Neural cell (in vitro differentiated cells): ENCODE measurements at regions not wholly inside any gene's neighbourhood (a gene's known extent, or its start where the extent isn't known, plus 50 kb on each side); places are given as distances from the start of the nearest gene placed in this dataset.

ENCODE experiments used
- H2AFZ ChIP-seq: fragments of 200-600, 300-800 bp; sonication (generic), shearing (Covaris generic); 2 replicates; pipeline ENCODE4 v1.6.0; 2014; ENCODE audit warnings: low read depth, mild to moderate bottlenecking, antibody characterized with exemption, low read length, moderate library complexity
- H3F3A ChIP-seq: fragments of 200-600 bp; shearing (Covaris generic); 2 replicates; pipeline ENCODE4 v1.6.1; 2016; ENCODE audit warnings: mild to moderate bottlenecking, moderate library complexity, mixed read lengths, antibody characterized with exemption, low read length; ENCODE audit not compliant: insufficient read depth, poor library complexity, severe bottlenecking
- H3K27ac ChIP-seq: fragments of 200-600, 300-800 bp; sonication (generic), shearing (Covaris generic); 2 replicates; pipeline ENCODE4 v1.5.1; 2014; ENCODE audit warnings: mild to moderate bottlenecking, low read length, moderate library complexity
- H3K27me3 ChIP-seq: fragments of 300-800, 200-600 bp; sonication (generic), shearing (Covaris generic); 2 replicates; pipeline ENCODE4 v1.6.0; 2014; ENCODE audit warnings: mild to moderate bottlenecking, low read depth, low read length, moderate library complexity; ENCODE audit not compliant: insufficient read depth
- H3K36me3 ChIP-seq: fragments of 300-800, 200-600 bp; sonication (generic), shearing (Covaris generic); 2 replicates; pipeline ENCODE4 v1.5.1; 2014; ENCODE audit warnings: mild to moderate bottlenecking, antibody characterized with exemption, low read length, moderate library complexity; ENCODE audit not compliant: insufficient read depth
- H3K4me2 ChIP-seq: fragments of 300-800, 200-600 bp; sonication (generic), shearing (Covaris generic); 2 replicates; pipeline ENCODE4 v1.6.0; 2014; ENCODE audit warnings: mild to moderate bottlenecking, low read length
- H3K4me3 ChIP-seq: fragments of 300-800, 200-600 bp; sonication (generic), shearing (Covaris generic); 2 replicates; pipeline ENCODE4 v1.5.1; 2014; ENCODE audit warnings: mild to moderate bottlenecking, low read length, moderate library complexity
- H3K79me2 ChIP-seq: fragments of 200-600 bp; shearing (Covaris generic); replicated peaks from 2 replicates; pipeline ENCODE4 v1.6.0; 2014; ENCODE audit warnings: mild to moderate bottlenecking, low read length, moderate library complexity; ENCODE audit not compliant: insufficient read depth
- H3K9ac ChIP-seq: fragments of 300-800, 200-600 bp; sonication (generic), shearing (Covaris generic); 2 replicates; pipeline ENCODE4 v1.6.1; 2016; ENCODE audit warnings: mild to moderate bottlenecking, low read length, mixed read lengths
- H3K9me2 ChIP-seq: fragments of 200-600 bp; shearing (Covaris generic); 2 replicates; pipeline ENCODE4 v1.6.1; 2016; ENCODE audit warnings: mild to moderate bottlenecking, low read length, mixed read lengths; ENCODE audit not compliant: insufficient read depth
- H3K9me3 ChIP-seq: fragments of 200-600, 300-800 bp; sonication (generic), shearing (Covaris generic); 2 replicates; pipeline ENCODE4 v1.6.1; 2016; ENCODE audit warnings: mild to moderate bottlenecking, mixed run types, low read length, moderate library complexity, mixed read lengths
- H4K20me1 ChIP-seq: fragments of 200-600 bp; shearing (Covaris generic); 2 replicates; pipeline ENCODE4 v1.6.1; 2016; ENCODE audit warnings: mild to moderate bottlenecking, mixed run types; ENCODE audit not compliant: insufficient read depth
- EP300 ChIP-seq: fragments of 450-650 bp; conservative IDR thresholded peaks from 2 replicates; pipeline ENCODE4 v1.6.1; 2014; ENCODE audit warnings: antibody characterized with exemption, mild to moderate bottlenecking, moderate library complexity; ENCODE audit not compliant: poor library complexity, severe bottlenecking
- EZH2 ChIP-seq: fragments of 200-600, 300-800 bp; shearing (Covaris generic), sonication (generic); IDR thresholded peaks from 2 replicates; pipeline ENCODE4 v1.6.1; 2014; ENCODE audit warnings: antibody characterized with exemption, low read length, borderline replicate concordance, mild to moderate bottlenecking; ENCODE audit not compliant: insufficient read depth, poor library complexity, severe bottlenecking
- MXI1 ChIP-seq: fragments of 450-650 bp; conservative IDR thresholded peaks from 2 replicates; pipeline ENCODE4 v1.6.1; 2014; ENCODE audit warnings: antibody characterized with exemption, mild to moderate bottlenecking; ENCODE audit not compliant: poor library complexity, severe bottlenecking
- POLR2AphosphoS5 ChIP-seq: IDR thresholded peaks from 2 replicates; pipeline ENCODE4 v1.6.1; 2012
- RAD21 ChIP-seq: fragments of 450-650 bp; conservative IDR thresholded peaks from 2 replicates; pipeline ENCODE4 v1.6.1; 2014; ENCODE audit warnings: antibody characterized with exemption, mild to moderate bottlenecking, moderate library complexity
- SMC3 ChIP-seq: fragments of 450-650 bp; conservative IDR thresholded peaks from 2 replicates; pipeline ENCODE4 v1.6.1; 2014; ENCODE audit warnings: antibody characterized with exemption, mild to moderate bottlenecking, moderate library complexity; ENCODE audit not compliant: poor library complexity
- TF ChIP-seq, protein P1 (sequence below): IDR thresholded peaks from 2 replicates; pipeline ENCODE4 v1.6.1; 2012; ENCODE audit warnings: borderline replicate concordance
- TF ChIP-seq, protein P2 (sequence below): fragments of 450-650 bp; IDR thresholded peaks from 2 replicates; pipeline ENCODE4 v1.5.1; 2014; ENCODE audit warnings: antibody characterized with exemption, mild to moderate bottlenecking, moderate library complexity; ENCODE audit not compliant: poor library complexity, severe bottlenecking

DNA sequence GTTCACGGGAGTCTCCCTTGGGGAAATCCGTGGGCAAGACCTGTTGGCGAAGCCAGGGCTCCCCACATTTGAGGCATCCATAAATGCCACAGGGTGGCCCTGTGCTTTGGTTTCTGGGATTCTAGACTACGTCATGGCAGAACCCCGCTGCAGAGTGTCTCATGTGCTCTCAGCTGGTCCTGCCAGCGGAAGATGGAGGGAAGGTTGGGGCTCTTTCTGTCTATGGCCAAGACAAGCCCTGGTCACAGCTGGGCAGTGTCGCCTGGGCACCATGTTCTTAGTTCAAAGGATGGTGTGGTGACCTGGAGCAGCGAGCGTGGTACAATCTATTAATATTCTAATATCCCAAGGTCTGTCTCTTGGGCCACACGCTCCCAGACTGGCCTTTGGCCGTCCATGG lies 511.7 kb downstream of the TBC1D22A start:
- no peak overlapping the region for H2AFZ ChIP-seq

DNA sequence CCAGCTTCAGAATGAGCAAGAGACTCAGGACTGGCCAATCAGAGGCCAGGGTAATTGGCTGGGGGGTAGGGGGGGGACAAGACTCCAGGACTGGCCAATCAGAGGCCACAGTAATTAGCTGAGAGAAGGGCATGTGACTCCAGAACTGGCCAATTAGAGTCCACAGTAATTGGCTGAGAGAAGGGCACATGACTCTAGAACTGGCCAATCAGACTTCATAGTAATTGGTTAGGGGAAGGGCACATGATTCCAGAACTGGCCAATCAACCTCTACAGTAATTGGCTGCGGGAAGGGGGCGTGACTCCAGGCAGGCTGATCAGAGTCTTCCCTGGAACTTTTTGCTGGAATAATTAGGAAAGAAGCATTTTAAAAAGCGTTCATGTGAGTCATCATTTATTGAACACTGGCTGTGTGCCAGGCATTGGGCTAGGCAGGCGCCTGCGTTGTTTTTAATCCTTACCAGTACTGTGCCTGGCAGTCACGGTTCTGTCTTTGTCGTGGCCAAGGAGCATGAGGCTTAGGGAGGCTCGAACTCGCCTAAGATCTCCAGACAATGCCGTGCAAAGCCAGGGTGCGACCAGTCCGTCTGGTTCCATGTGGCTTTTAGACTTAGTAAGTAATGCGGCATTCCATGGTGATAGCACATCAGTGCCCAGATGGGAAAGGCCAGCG lies 508.1 kb downstream of the TBC1D22A start:
- no peaks in the 10 kb centered on the region for H3K9me3 ChIP-seq
- no peak overlapping the region for H3K4me3 ChIP-seq
- H4K20me1 ChIP-seq, result no peaks in the 10 kb centered on the region
- H3K79me2 ChIP-seq, result no peaks in the 10 kb centered on the region
- H3K36me3 ChIP-seq, result no peaks in the 10 kb centered on the region
- H3K9me2 ChIP-seq, result no peaks in the 10 kb centered on the region
- H3K4me2 ChIP-seq, result no peak overlapping the region
- H3F3A ChIP-seq, result no peaks in the 10 kb centered on the region
- no peak overlapping the region for H3K27ac ChIP-seq
- H3K9ac ChIP-seq, result no peak overlapping the region
- TF ChIP-seq SMC3 (no peak), EP300 (no peak), EZH2 (no peak), POLR2AphosphoS5 (no peak), MXI1 (no peak)
- TF ChIP-seq, protein P1, sequence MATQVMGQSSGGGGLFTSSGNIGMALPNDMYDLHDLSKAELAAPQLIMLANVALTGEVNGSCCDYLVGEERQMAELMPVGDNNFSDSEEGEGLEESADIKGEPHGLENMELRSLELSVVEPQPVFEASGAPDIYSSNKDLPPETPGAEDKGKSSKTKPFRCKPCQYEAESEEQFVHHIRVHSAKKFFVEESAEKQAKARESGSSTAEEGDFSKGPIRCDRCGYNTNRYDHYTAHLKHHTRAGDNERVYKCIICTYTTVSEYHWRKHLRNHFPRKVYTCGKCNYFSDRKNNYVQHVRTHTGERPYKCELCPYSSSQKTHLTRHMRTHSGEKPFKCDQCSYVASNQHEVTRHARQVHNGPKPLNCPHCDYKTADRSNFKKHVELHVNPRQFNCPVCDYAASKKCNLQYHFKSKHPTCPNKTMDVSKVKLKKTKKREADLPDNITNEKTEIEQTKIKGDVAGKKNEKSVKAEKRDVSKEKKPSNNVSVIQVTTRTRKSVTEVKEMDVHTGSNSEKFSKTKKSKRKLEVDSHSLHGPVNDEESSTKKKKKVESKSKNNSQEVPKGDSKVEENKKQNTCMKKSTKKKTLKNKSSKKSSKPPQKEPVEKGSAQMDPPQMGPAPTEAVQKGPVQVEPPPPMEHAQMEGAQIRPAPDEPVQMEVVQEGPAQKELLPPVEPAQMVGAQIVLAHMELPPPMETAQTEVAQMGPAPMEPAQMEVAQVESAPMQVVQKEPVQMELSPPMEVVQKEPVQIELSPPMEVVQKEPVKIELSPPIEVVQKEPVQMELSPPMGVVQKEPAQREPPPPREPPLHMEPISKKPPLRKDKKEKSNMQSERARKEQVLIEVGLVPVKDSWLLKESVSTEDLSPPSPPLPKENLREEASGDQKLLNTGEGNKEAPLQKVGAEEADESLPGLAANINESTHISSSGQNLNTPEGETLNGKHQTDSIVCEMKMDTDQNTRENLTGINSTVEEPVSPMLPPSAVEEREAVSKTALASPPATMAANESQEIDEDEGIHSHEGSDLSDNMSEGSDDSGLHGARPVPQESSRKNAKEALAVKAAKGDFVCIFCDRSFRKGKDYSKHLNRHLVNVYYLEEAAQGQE, result no peak
- TF ChIP-seq, protein P2, sequence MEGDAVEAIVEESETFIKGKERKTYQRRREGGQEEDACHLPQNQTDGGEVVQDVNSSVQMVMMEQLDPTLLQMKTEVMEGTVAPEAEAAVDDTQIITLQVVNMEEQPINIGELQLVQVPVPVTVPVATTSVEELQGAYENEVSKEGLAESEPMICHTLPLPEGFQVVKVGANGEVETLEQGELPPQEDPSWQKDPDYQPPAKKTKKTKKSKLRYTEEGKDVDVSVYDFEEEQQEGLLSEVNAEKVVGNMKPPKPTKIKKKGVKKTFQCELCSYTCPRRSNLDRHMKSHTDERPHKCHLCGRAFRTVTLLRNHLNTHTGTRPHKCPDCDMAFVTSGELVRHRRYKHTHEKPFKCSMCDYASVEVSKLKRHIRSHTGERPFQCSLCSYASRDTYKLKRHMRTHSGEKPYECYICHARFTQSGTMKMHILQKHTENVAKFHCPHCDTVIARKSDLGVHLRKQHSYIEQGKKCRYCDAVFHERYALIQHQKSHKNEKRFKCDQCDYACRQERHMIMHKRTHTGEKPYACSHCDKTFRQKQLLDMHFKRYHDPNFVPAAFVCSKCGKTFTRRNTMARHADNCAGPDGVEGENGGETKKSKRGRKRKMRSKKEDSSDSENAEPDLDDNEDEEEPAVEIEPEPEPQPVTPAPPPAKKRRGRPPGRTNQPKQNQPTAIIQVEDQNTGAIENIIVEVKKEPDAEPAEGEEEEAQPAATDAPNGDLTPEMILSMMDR, result no peak
- no peak overlapping the region for H2AFZ ChIP-seq
- H3K27me3 ChIP-seq, result no peaks in the 10 kb centered on the region

More for the DNA sequence above, 511.7 kb downstream of the TBC1D22A start:
- TF ChIP-seq SMC3 (no peak), EP300 (no peak), MXI1 (no peak), RAD21 (no peak), EZH2 (no peak)
- Histone ChIP-seq H3F3A (no peaks in the 10 kb centered on the region), H3K9me2 (no peaks in the 10 kb centered on the region), H3K9ac (no peak overlapping the region), H3K27ac (no peak overlapping the region), H3K36me3 (no peaks in the 10 kb centered on the region), H4K20me1 (no peaks in the 10 kb centered on the region), H3K27me3 (no peaks in the 10 kb centered on the region), H3K9me3 (peaks cover 4% of the 10 kb centered on the region), H3K4me2 (no peak overlapping the region), H3K4me3 (no peak overlapping the region), H3K79me2 (no peaks in the 10 kb centered on the region)
